CD1c-positive myeloid dendritic cell (primary cell): ENCODE measurements at regions not wholly inside any gene's neighbourhood (a gene's known extent, or its start where the extent isn't known, plus 50 kb on each side); places are given as distances from the start of the nearest gene placed in this dataset.

Experiments
- DNase-seq: peaks from one replicate; pipeline ENCODE4 v3.0.0-alpha.2; 2016; ENCODE audit errors: extremely low spot score

- no peak for DNase-seq
Observed at GRCh38 chr5:81914696-81915095, 57.1 kb upstream of the ATG10 start.

- no peak for DNase-seq
Observed at GRCh38 chr5:81912933-81913332, 58.9 kb upstream of the ATG10 start.

GRCh38 chr5:81909677-81910076, 62.1 kb upstream of the ATG10 start:
- DNase-seq = no peak

GRCh38 chr5:81908771-81909170, 63.1 kb upstream of the ATG10 start:
- no peak for DNase-seq

- DNase-seq = no peak
Observed at GRCh38 chr5:81908044-81908443, 63.8 kb upstream of the ATG10 start.

- DNase-seq = no peak
Observed at GRCh38 chr5:81907012-81907635, 64.7 kb upstream of the ATG10 start.

- no peak for DNase-seq
Observed at GRCh38 chr5:81906086-81906485, 65.7 kb upstream of the ATG10 start.

GRCh38 chr5:81904861-81905260, 67.0 kb upstream of the ATG10 start:
- DNase-seq = no peak

GRCh38 chr5:81904166-81904565, 67.7 kb upstream of the ATG10 start:
- DNase-seq = no peak

GRCh38 chr5:81901586-81901985, 70.2 kb upstream of the ATG10 start:
- DNase-seq = no peak

- DNase-seq = no peak
Observed at GRCh38 chr5:81899123-81899522, 72.7 kb upstream of the ATG10 start.

- DNase-seq = peak; percentile 81
Observed at GRCh38 chr5:81898403-81898802, 73.4 kb upstream of the ATG10 start.

- no peak for DNase-seq
Observed at GRCh38 chr5:81896764-81897163, 75.1 kb upstream of the ATG10 start.

GRCh38 chr5:81895307-81895706, 76.5 kb upstream of the ATG10 start:
- DNase-seq = peak; percentile 70

- DNase-seq = no peak
Observed at GRCh38 chr5:81893961-81894360, 77.9 kb upstream of the ATG10 start.

GRCh38 chr5:81884871-81885270, 87.0 kb upstream of the ATG10 start:
- no peak for DNase-seq

- DNase-seq = no peak
Observed at GRCh38 chr5:81883371-81883770, 88.5 kb upstream of the ATG10 start.

GRCh38 chr5:81881595-81881994, 90.2 kb upstream of the ATG10 start:
- DNase-seq = no peak

- no peak for DNase-seq
Observed at GRCh38 chr5:81879936-81880335, 91.9 kb upstream of the ATG10 start.

- no peak for DNase-seq
Observed at GRCh38 chr5:81878333-81878732, 93.5 kb upstream of the ATG10 start.

- no peak for DNase-seq
Observed at GRCh38 chr5:81866994-81867393, 104.8 kb upstream of the ATG10 start.

- DNase-seq = no peak
Observed at GRCh38 chr5:81860778-81861177, 109.9 kb upstream of the SSBP2 start.

GRCh38 chr5:81859624-81860023, 108.7 kb upstream of the SSBP2 start:
- DNase-seq = no peak
